ENCODE measurements at regions not wholly inside any gene's neighbourhood (a gene's known extent, or its start where the extent isn't known, plus 50 kb on each side); places are given as distances from the start of the nearest gene placed in this dataset.

GRCh38 chr3:147471741-147472140 is 62.6 kb downstream of the ZIC1 start:
- no peak for TF ChIP-seq CTCF (IDR thresholded peaks at IDR 0.05 in 8 of 11, conservative IDR thresholded peaks at IDR 0.05 in 3 of 11)
- no peak for TF ChIP-seq POLR2A (IDR thresholded peaks at IDR 0.05)
- TF ChIP-seq POLR2AphosphoS5 (IDR thresholded peaks at IDR 0.05) = no peak
